Activated CD8-positive, alpha-beta memory T cell treated with anti-CD3 and anti-CD28 coated beads, Interleukin-2, amount 10 ng/mL, durations not matched to agents 7 days and 5 days (primary cell): ENCODE measurements at regions not wholly inside any gene's neighbourhood (a gene's known extent, or its start where the extent isn't known, plus 50 kb on each side); places are given as distances from the start of the nearest gene placed in this dataset.
"Not testable (repeated sequence)": the region's sequence is repeated elsewhere in the genome, so short reads cannot be mapped to it uniquely, and the experiment has no call there.

ENCODE experiments used
- ATAC-seq: fragments of 150-1000 bp; cut with Tn5 transposase; one replicate; pipeline ENCODE4 v1.10.0; 2021; ENCODE audit warnings: moderate library complexity
- CTCF ChIA-PET: fragments of 350-600 bp; sonication (Branson Sonifier 250); formaldehyde crosslinking; loops from one replicate; lab custom pipeline; 2021; ENCODE audit warnings: antibody characterized with exemption; lab: Charles Lee
- DNase-seq: peaks from one replicate; pipeline ENCODE4 v3.0.0-alpha.2; 2020
- H3K27ac Mint-ChIP-seq: one replicate; pipeline ENCODE4 v1.8.0; 2021; ENCODE audit warnings: mild to moderate bottlenecking, mixed read lengths
- H3K27me3 Mint-ChIP-seq: one replicate; pipeline ENCODE4 v1.8.0; 2021; ENCODE audit warnings: mixed read lengths
- H3K36me3 Mint-ChIP-seq: one replicate; pipeline ENCODE4 v1.8.0; 2021; ENCODE audit warnings: mild to moderate bottlenecking, mixed read lengths
- H3K4me1 Mint-ChIP-seq: one replicate; pipeline ENCODE4 v1.8.0; 2021; ENCODE audit warnings: mixed read lengths
- H3K4me3 Mint-ChIP-seq: one replicate; pipeline ENCODE4 v1.8.0; 2021; ENCODE audit warnings: mild to moderate bottlenecking, moderate library complexity, mixed read lengths
- H3K9me3 Mint-ChIP-seq: one replicate; pipeline ENCODE4 v1.8.0; 2022; ENCODE audit warnings: low read depth, mixed read lengths

- Mint-ChIP-seq H3K4me3 (no peak overlapping the region), H3K9me3 (no peaks in the 10 kb centered on the region), H3K36me3 (no peaks in the 10 kb centered on the region), H3K27me3 (peaks cover 13% of the 10 kb centered on the region), H3K4me1 (no peaks in the 10 kb centered on the region), H3K27ac (no peak overlapping the region)
- CTCF ChIA-PET = interaction anchor here (0.5 to 3.3 kb wide), 19 partner anchors 9 to 1542 kb away, joined by 3 to 29 read pairs (median 3); no protein-coding TSS in a partner anchor
- ATAC-seq (no peak), DNase-seq (peak; percentile 65)
Measured at GRCh38 chr19:30682999-30683536, 310.9 kb downstream of the ZNF536 start.

- no peak for ATAC-seq
- no peak for DNase-seq
- H3K27me3 Mint-ChIP-seq = peaks cover 12% of the 10 kb centered on the region
- CTCF ChIA-PET = interaction anchor here (0.5 to 3.3 kb wide), 17 partner anchors 8 to 1543 kb away, joined by 3 to 29 read pairs (median 3); no protein-coding TSS in a partner anchor
- H3K36me3 Mint-ChIP-seq = no peaks in the 10 kb centered on the region
- no peaks in the 10 kb centered on the region for H3K9me3 Mint-ChIP-seq
- H3K4me1 Mint-ChIP-seq = no peaks in the 10 kb centered on the region
- no peak overlapping the region for H3K27ac Mint-ChIP-seq
- H3K4me3 Mint-ChIP-seq = no peak overlapping the region
Measured at GRCh38 chr19:30682146-30682998, 310.2 kb downstream of the ZNF536 start.

- Mint-ChIP-seq H3K27me3 (peaks cover 7% of the 10 kb centered on the region), H3K27ac (no peak overlapping the region), H3K36me3 (no peaks in the 10 kb centered on the region), H3K9me3 (no peaks in the 10 kb centered on the region), H3K4me1 (no peaks in the 10 kb centered on the region), H3K4me3 (no peak overlapping the region)
- CTCF ChIA-PET = interaction anchor here (3.3 kb wide), 1 partner anchor 1543 kb away, joined by 29 read pairs; no protein-coding TSS in a partner anchor
- no peak for ATAC-seq
- no peak for DNase-seq
Measured at GRCh38 chr19:30681162-30682100, 309.2 kb downstream of the ZNF536 start.

GRCh38 chr19:30680399-30680798, 308.2 kb downstream of the ZNF536 start:
- CTCF ChIA-PET, H3K4me1 Mint-ChIP-seq, ATAC-seq, H3K9me3 Mint-ChIP-seq, H3K27me3 Mint-ChIP-seq, H3K4me3 Mint-ChIP-seq, H3K36me3 Mint-ChIP-seq, DNase-seq, H3K27ac Mint-ChIP-seq: not testable (repeated sequence)

- CTCF ChIA-PET = no interaction called here
- DNase-seq (no peak), ATAC-seq (no peak)
- H3K36me3 Mint-ChIP-seq = no peaks in the 10 kb centered on the region
- peaks cover 7% of the 10 kb centered on the region for H3K27me3 Mint-ChIP-seq
- H3K4me1 Mint-ChIP-seq = no peaks in the 10 kb centered on the region
- no peak overlapping the region for H3K27ac Mint-ChIP-seq
- H3K4me3 Mint-ChIP-seq = no peak overlapping the region
- no peaks in the 10 kb centered on the region for H3K9me3 Mint-ChIP-seq
Measured at GRCh38 chr19:30679789-30680188, 307.6 kb downstream of the ZNF536 start.

- H3K27ac Mint-ChIP-seq = no peak overlapping the region
- ATAC-seq = no peak
- H3K4me1 Mint-ChIP-seq = no peaks in the 10 kb centered on the region
Measured at GRCh38 chr19:30679153-30679702, 307.0 kb downstream of the ZNF536 start.

GRCh38 chr19:30678168-30678567, 306.0 kb downstream of the ZNF536 start:
- H3K9me3 Mint-ChIP-seq = no peaks in the 10 kb centered on the region
- H3K4me3 Mint-ChIP-seq = no peak overlapping the region
- no peaks in the 10 kb centered on the region for H3K36me3 Mint-ChIP-seq
- ATAC-seq (no peak), DNase-seq (no peak)
- no peaks in the 10 kb centered on the region for H3K4me1 Mint-ChIP-seq
- no peak overlapping the region for H3K27ac Mint-ChIP-seq
- no peaks in the 10 kb centered on the region for H3K27me3 Mint-ChIP-seq
- CTCF ChIA-PET = no interaction called here

More at GRCh38 chr19:30679153-30679702, 307.0 kb downstream of the ZNF536 start:
- no peak for DNase-seq
- CTCF ChIA-PET = no interaction called here
- no peaks in the 10 kb centered on the region for H3K9me3 Mint-ChIP-seq
- peaks cover 7% of the 10 kb centered on the region for H3K27me3 Mint-ChIP-seq
- no peaks in the 10 kb centered on the region for H3K36me3 Mint-ChIP-seq
- H3K4me3 Mint-ChIP-seq = no peak overlapping the region

GRCh38 chr19:30677702-30678101, 305.5 kb downstream of the ZNF536 start:
- CTCF ChIA-PET = no interaction called here

GRCh38 chr19:30676990-30677679, 305.0 kb downstream of the ZNF536 start:
- CTCF ChIA-PET = no interaction called here
- Mint-ChIP-seq H3K27me3 (no peaks in the 10 kb centered on the region), H3K9me3 (no peaks in the 10 kb centered on the region)

More at GRCh38 chr19:30677702-30678101, 305.5 kb downstream of the ZNF536 start:
- Mint-ChIP-seq H3K36me3 (no peaks in the 10 kb centered on the region), H3K27ac (no peak overlapping the region), H3K4me3 (no peak overlapping the region), H3K9me3 (no peaks in the 10 kb centered on the region), H3K4me1 (no peaks in the 10 kb centered on the region), H3K27me3 (no peaks in the 10 kb centered on the region)
- no peak for ATAC-seq
- no peak for DNase-seq

GRCh38 chr19:30675086-30675485, 302.9 kb downstream of the ZNF536 start:
- Mint-ChIP-seq H3K36me3 (no peaks in the 10 kb centered on the region), H3K4me1 (no peaks in the 10 kb centered on the region), H3K4me3 (no peak overlapping the region), H3K9me3 (no peaks in the 10 kb centered on the region), H3K27me3 (no peaks in the 10 kb centered on the region), H3K27ac (no peak overlapping the region)
- ATAC-seq (no peak), DNase-seq (no peak)
- CTCF ChIA-PET = interaction anchor here (2.1 kb wide), 1 partner anchor 8 kb away, joined by 7 read pairs; no protein-coding TSS in a partner anchor

More at GRCh38 chr19:30676990-30677679, 305.0 kb downstream of the ZNF536 start:
- Mint-ChIP-seq H3K4me3 (no peak overlapping the region), H3K4me1 (no peaks in the 10 kb centered on the region), H3K36me3 (no peaks in the 10 kb centered on the region), H3K27ac (no peak overlapping the region)
- ATAC-seq (no peak), DNase-seq (no peak)

GRCh38 chr19:30674656-30675055, 302.5 kb downstream of the ZNF536 start:
- Mint-ChIP-seq H3K4me3 (no peak overlapping the region), H3K4me1 (no peaks in the 10 kb centered on the region), H3K27me3 (no peaks in the 10 kb centered on the region), H3K36me3 (no peaks in the 10 kb centered on the region), H3K9me3 (no peaks in the 10 kb centered on the region), H3K27ac (no peak overlapping the region)
- CTCF ChIA-PET = interaction anchor here (2.1 kb wide), 1 partner anchor 8 kb away, joined by 7 read pairs; no protein-coding TSS in a partner anchor
- no peak for DNase-seq
- ATAC-seq = no peak

- H3K9me3 Mint-ChIP-seq = no peaks in the 10 kb centered on the region
- ATAC-seq (no peak), DNase-seq (no peak)
- H3K4me3 Mint-ChIP-seq = no peak overlapping the region
- H3K36me3 Mint-ChIP-seq = no peaks in the 10 kb centered on the region
- H3K27ac Mint-ChIP-seq = no peak overlapping the region
- H3K4me1 Mint-ChIP-seq = no peaks in the 10 kb centered on the region
- CTCF ChIA-PET = interaction anchor here (2.1 kb wide), 1 partner anchor 10 kb away, joined by 7 read pairs; no protein-coding TSS in a partner anchor
- no peaks in the 10 kb centered on the region for H3K27me3 Mint-ChIP-seq
Measured at GRCh38 chr19:30673336-30673735, 301.2 kb downstream of the ZNF536 start.
